Activated T-cell treated with anti-CD3 and anti-CD28 coated beads, Interleukin-2, amount 50 U/mL, for 72 hours (primary cell): ENCODE measurements at regions not wholly inside any gene's neighbourhood (a gene's known extent, or its start where the extent isn't known, plus 50 kb on each side); places are given as distances from the start of the nearest gene placed in this dataset.

Experiments
- ATAC-seq, 2 donors: fragments of 150-1000 bp; cut with Tn5 transposase; replicated peaks in 1 of 2; 2 replicates each; pipeline ENCODE4 v1.10.0; 2021; ENCODE audit warnings: moderate library complexity in 2 of 2, mild to moderate bottlenecking in 1 of 2
- DNase-seq, 2 donors: peaks; one replicate each; pipeline ENCODE4 v3.0.0; 2021 to 2022; ENCODE audit warnings: mixed read lengths in 1 of 2
- H3K27ac Mint-ChIP-seq: one replicate; pipeline ENCODE4 v1.8.0; 2022; ENCODE audit warnings: mild to moderate bottlenecking, moderate library complexity, mixed read lengths
- H3K27me3 Mint-ChIP-seq: one replicate; pipeline ENCODE4 v1.8.0; 2022; ENCODE audit warnings: low read depth, mixed read lengths
- H3K36me3 Mint-ChIP-seq, 2 donors: one replicate each; pipeline ENCODE4 v1.8.0; 2022; ENCODE audit warnings: mixed read lengths in 2 of 2, mild to moderate bottlenecking in 1 of 2; ENCODE audit not compliant: insufficient read depth in 2 of 2
- H3K4me1 Mint-ChIP-seq: one replicate; pipeline ENCODE4 v1.8.0; 2022; ENCODE audit warnings: low read depth, mixed read lengths
- H3K4me3 Mint-ChIP-seq, 2 donors: one replicate each; pipeline ENCODE4 v1.8.0; 2022; ENCODE audit warnings: mild to moderate bottlenecking in 2 of 2, mixed read lengths in 2 of 2, moderate library complexity in 2 of 2
- H3K9me3 Mint-ChIP-seq, 2 donors: one replicate each; pipeline ENCODE4 v1.8.0; 2022; ENCODE audit warnings: mixed read lengths in 2 of 2

DNA sequence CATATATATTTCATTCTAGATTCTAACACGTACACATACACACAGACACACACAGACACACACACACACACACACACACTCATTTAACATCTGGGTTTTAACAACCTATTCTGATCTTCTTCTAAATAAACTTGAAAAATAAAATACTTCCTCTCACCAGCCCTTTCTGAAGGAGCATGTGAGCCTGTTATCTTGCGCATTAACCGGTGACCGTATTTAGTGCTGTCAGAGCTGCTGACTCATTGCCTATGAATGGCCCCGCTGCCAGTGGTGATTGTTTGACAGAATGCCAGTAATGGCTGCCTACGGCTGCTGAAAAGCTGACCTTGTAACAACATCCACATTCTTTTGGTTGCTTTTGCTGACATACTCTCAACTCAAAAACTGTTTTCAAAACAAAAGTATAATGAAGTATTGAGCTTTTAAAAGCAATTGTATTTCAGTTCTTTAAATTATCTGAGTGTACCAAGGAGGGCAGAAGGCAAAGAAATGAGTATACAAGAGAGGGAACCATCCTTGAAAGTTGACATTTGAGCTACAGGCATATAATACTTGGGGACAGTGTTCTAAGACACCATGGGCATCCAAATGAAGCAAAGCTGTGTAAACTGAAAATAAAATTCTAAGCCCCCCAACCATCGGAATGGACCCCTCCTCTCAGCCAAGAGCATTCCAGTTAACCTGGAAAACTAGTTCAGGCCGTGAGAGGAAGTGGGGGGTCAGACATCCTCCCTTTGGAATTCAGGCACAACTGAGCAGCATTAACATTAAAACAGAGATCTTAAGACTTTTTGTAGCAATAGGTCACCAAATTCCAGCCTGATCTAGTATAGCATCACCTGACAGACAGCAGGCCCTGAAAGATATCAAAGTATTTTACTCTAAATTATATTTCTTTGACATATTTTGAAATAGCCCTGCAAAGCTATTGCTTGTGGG lies 50.2 kb upstream of the DTNA start:
- Mint-ChIP-seq H3K27ac (no peak overlapping the region), H3K4me1 (no peaks in the 10 kb centered on the region), H3K27me3 (peaks cover 21% of the 10 kb centered on the region), H3K36me3 (no peaks in the 10 kb centered on the region), H3K4me3 (no peak overlapping the region), H3K9me3 (no peaks in the 10 kb centered on the region)
- DNase-seq (no peak), ATAC-seq (no peak)
